ENCODE measurements at regions not wholly inside any gene's neighbourhood (a gene's known extent, or its start where the extent isn't known, plus 50 kb on each side); places are given as distances from the start of the nearest gene placed in this dataset.

DNA sequence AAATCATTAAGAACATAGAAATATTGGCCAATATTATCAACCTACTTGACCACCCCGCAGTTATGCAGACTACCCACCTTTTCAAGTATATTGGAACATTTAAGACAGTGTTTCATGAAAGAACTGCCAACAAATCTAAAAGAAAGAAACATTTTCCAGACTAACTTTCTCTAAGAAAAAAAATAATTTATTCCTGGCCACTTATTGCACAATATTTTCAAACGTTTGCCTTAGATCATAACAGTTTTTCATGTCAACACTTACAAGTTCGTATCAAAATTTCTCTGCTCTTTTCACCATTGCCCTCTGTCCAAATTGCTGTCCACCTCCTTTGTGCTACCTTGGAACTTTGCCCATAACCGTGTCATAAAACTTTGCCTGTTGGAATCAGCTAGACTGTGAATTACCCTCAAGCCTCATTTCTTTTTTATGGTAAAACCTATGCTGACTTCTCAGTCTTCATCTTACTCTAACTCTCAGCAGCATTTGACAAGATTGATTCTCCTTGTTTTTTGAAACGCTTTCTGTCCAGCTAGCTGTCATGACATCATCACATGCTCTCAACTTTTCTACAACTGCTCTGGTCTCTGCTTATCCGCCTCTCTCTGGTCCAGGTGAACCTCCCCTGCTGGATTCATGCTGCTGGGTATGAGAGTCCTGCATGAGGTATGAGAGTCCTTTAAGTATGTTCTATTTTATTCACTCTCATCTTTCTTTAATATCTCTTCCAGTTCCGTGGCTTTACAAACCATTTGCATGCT, 92.8 kb upstream of the CHRM3 start:
- Histone ChIP-seq H3K4me3 (ENCODE audit: low read depth, low read length) (no peak overlapping the region), H3K36me3 (no peaks in the 10 kb centered on the region), H3K9me3 (no peaks in the 10 kb centered on the region), H3K27me3 (no peaks in the 10 kb centered on the region), H3K4me1 (peaks cover 4% of the 10 kb centered on the region; the same call in 1 of the 2 replicates)
- DNase-seq: no peak
- TF ChIP-seq, protein P1, sequence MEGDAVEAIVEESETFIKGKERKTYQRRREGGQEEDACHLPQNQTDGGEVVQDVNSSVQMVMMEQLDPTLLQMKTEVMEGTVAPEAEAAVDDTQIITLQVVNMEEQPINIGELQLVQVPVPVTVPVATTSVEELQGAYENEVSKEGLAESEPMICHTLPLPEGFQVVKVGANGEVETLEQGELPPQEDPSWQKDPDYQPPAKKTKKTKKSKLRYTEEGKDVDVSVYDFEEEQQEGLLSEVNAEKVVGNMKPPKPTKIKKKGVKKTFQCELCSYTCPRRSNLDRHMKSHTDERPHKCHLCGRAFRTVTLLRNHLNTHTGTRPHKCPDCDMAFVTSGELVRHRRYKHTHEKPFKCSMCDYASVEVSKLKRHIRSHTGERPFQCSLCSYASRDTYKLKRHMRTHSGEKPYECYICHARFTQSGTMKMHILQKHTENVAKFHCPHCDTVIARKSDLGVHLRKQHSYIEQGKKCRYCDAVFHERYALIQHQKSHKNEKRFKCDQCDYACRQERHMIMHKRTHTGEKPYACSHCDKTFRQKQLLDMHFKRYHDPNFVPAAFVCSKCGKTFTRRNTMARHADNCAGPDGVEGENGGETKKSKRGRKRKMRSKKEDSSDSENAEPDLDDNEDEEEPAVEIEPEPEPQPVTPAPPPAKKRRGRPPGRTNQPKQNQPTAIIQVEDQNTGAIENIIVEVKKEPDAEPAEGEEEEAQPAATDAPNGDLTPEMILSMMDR (IDR thresholded peaks at IDR 0.05; ENCODE audit: low read depth, low read length): no peak

DNA sequence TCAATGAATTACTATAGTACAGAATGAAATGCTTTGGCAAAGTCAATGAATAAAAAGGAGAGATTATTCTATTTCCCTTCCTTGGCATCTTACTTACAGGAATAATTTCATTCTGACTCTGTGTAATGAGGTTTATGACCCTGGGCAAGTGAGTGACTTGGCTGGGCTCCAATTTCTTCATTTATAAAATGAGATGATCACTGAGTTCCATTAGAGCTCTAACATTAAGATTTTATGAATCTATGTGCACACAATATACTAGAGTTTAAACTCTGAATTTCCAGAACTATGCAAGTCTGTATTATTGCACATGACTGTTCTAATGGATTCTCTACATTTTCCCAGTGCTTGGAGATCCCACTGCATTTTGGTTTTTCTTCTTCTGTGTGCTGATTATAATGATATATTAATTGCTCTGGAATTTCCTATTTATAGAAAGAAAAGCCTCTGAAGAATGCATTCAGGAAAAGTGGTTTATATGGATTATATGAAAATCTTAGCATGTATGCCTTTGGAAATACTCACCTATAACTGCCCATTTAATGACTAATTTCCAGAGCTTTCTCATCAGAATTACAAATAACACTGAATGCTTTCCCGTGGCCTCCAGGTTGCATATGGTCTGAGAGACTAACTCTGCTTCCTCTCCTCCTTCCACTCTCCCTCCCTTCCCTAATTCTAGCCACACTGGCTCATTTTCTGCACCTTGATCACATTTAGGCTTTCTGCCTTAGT, 97.4 kb upstream of the CHRM3 start:
- DNase-seq: no peak
- Histone ChIP-seq H3K36me3 (no peaks in the 10 kb centered on the region), H3K4me3 (ENCODE audit: low read depth, low read length) (no peak overlapping the region), H3K4me1 (peaks cover 6% of the 10 kb centered on the region; the same call in 1 of the 2 replicates), H3K27me3 (no peaks in the 10 kb centered on the region), H3K9me3 (no peaks in the 10 kb centered on the region)
- TF ChIP-seq, protein P1 (IDR thresholded peaks at IDR 0.05; ENCODE audit: low read depth, low read length): no peak

DNA sequence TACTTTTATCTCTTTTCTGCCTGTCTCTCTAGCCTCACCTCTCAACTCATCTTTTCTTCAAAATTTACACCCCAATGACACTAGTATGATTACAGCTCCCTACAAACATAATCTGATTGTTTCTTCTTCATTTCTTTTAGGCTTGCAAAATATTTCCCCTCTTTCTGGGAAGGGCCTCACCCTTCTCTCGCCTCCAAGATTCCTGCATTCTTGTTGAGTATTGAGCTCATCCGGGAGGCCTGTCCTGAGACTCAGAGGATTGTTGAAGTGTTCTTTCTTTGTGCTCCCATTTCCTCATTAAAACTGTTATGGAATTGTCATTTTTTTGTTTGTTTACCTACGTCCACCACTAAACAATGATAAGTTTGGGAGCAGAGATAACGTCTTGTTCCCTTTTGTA, 99.1 kb upstream of the CHRM3 start:
- Histone ChIP-seq H3K4me1 (peaks cover 8% of the 10 kb centered on the region; the same call in 1 of the 2 replicates), H3K27me3 (no peaks in the 10 kb centered on the region), H3K4me3 (ENCODE audit: low read depth, low read length) (no peak overlapping the region), H3K36me3 (no peaks in the 10 kb centered on the region), H3K9me3 (no peaks in the 10 kb centered on the region)
- TF ChIP-seq, protein P1 (IDR thresholded peaks at IDR 0.05; ENCODE audit: low read depth, low read length): no peak
- no peak for DNase-seq

DNA sequence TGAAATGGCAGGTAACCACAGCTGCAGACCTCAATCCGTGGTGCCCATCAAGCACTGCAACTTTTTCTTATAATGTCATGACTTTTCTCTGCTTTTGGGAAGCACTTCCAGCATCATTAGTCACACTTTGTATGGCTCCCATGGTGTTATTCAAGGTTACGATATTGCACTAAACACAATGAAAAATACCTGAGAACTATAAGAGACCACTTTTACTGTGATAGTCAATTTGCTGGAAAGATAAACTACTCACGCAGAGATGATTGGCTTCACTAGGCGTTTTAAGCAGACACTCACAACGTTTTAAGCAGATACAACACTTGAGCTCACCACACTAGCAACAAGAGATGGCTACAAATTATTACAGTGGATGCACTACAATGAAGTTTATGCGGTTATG, 103.2 kb upstream of the CHRM3 start:
- H3K36me3 ChIP-seq: no peaks in the 10 kb centered on the region
- no peak for DNase-seq
- no peaks in the 10 kb centered on the region for H3K9me3 ChIP-seq
- H3K4me1 ChIP-seq: peaks cover 5% of the 10 kb centered on the region; the same call in 1 of the 2 replicates
- H3K27me3 ChIP-seq: no peaks in the 10 kb centered on the region
- H3K4me3 ChIP-seq (ENCODE audit: low read depth, low read length): no peak overlapping the region
- TF ChIP-seq, protein P1 (IDR thresholded peaks at IDR 0.05; ENCODE audit: low read depth, low read length): no peak

DNA sequence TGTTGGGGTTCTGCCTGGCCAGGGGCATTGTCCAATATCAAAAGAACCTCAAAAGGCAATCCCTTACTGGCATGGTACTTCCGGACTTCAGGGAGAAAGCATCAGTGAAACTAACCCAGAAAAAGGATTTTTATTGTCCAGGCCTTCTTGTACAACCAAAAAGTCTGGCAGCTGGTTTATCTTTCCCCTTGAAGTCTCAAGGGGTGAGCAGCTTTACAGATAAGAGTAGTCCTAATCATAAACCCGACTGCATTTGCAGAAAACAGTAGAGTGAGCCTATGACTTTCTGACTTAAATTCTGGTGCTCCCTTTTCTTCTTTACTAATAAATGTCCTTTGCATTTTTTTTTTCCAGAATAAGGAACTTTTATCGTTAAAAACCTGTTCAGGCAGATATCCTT, 104.0 kb upstream of the CHRM3 start:
- DNase-seq: no peak
- Histone ChIP-seq H3K9me3 (no peaks in the 10 kb centered on the region), H3K4me3 (ENCODE audit: low read depth, low read length) (no peak overlapping the region), H3K4me1 (peaks cover 5% of the 10 kb centered on the region; the same call in 1 of the 2 replicates), H3K36me3 (no peaks in the 10 kb centered on the region), H3K27me3 (no peaks in the 10 kb centered on the region)
- TF ChIP-seq, protein P1 (IDR thresholded peaks at IDR 0.05; ENCODE audit: low read depth, low read length): no peak

DNA sequence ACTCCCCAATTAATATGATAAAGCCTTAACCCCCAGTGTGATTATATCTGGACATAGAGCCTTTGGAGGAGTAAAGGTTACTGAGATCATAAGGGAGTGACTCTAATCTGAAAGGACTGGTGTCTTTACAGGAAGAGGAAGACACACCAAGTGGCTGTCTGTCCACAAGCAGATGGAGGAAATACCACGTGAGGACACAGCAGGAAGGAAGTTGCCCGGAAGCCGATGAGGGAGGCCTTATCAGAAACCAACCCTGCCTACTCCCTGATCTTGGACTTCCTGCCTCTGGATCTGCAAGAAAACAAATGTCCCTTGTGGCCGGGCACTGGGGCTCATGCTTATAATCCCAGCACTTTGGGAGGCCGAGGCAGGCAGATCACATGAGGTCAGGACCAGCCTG, 110.3 kb upstream of the CHRM3 start:
- Histone ChIP-seq H3K9me3 (no peaks in the 10 kb centered on the region), H3K4me3 (ENCODE audit: low read depth, low read length) (no peak overlapping the region), H3K36me3 (no peaks in the 10 kb centered on the region), H3K27me3 (no peaks in the 10 kb centered on the region), H3K4me1 (no peaks in the 10 kb centered on the region)
- TF ChIP-seq, protein P1 (IDR thresholded peaks at IDR 0.05; ENCODE audit: low read depth, low read length): no peak
- no peak for DNase-seq

Data from BE2C (cell line).